ENCODE measurements at regions not wholly inside any gene's neighbourhood (a gene's known extent, or its start where the extent isn't known, plus 50 kb on each side); places are given as distances from the start of the nearest gene placed in this dataset.

DNA sequence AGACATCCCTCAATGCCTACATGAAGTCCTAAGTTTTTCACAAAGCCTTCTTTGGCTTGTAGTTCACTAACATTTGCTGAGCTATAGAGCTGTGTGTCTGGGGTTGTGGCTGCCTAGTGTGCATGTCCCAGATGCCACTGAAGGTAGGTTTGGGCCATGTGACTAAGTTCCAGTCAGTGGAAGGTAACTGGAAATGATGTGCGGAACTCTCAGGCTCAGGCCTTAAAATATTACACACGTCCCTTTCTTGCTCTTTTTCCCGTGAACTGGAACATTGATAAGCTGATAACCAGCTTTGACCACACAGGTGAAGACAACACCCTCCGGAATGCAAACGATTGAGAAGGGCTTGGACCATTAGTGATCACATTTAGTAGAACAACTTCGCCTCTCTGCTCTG is 358.1 kb downstream of the GATA3 start:
- BruUV-seq (replicated peaks), result no TSS peak
- no peaks in the 10 kb centered on the region for H3K79me2 ChIP-seq (ENCODE audit: control insufficient read depth, insufficient read depth, low read length)
- ChIA-PET RAD21 (ENCODE audit: unreplicated experiment) (no interaction called here), CTCF (no interaction called here), POLR2A (no interaction called here), SMC1A (ENCODE audit: uncharacterized antibody, unreplicated experiment) (no interaction called here)
- H3K4me3 ChIP-seq, result no peak overlapping the region
- no peaks in the 10 kb centered on the region for H3K27me3 ChIP-seq (replicated peaks in 1 of 2; ENCODE audit: control insufficient read depth in 2 of 2, insufficient read depth in 2 of 2, low read length in 1 of 2)
- no peak overlapping the region for H3K4me2 ChIP-seq (ENCODE audit: control insufficient read depth, insufficient read depth)
- H2AFZ ChIP-seq (ENCODE audit: control insufficient read depth, low read depth, low read length), result no peak overlapping the region
- H4K20me1 ChIP-seq (ENCODE audit: control insufficient read depth, insufficient read depth), result no peaks in the 10 kb centered on the region
- DNase-seq (ENCODE audit: low read depth, low spot score) (no peak), FAIRE-seq (no peak), ATAC-seq (no peak)
- no peaks in the 10 kb centered on the region for H3K4me1 ChIP-seq (ENCODE audit: control insufficient read depth, insufficient read depth, low read length)
- H3K36me3 ChIP-seq (ENCODE audit: control insufficient read depth in 2 of 2, insufficient read depth in 2 of 2, low read length in 1 of 2), result no peaks in the 10 kb centered on the region
- no peak overlapping the region for H3K27ac ChIP-seq (ENCODE audit: control insufficient read depth, insufficient read depth)
- no peaks in the 10 kb centered on the region for H3K9me3 ChIP-seq (replicated peaks; ENCODE audit: control insufficient read depth, insufficient read depth, low read length)
- intact Hi-C loops (cut with micrococcal nuclease; ENCODE audit: unreplicated experiment), result no loop called here
- in situ Hi-C loops (cut with MboI), result no loop called here
- H3K9ac ChIP-seq (ENCODE audit: control insufficient read depth, insufficient read depth, low read length), result no peak overlapping the region
- no peak for TF ChIP-seq GABPA (IDR thresholded peaks at IDR 0.05; ENCODE audit: low read depth)
- TF ChIP-seq BCL11A (IDR thresholded peaks at IDR 0.05; ENCODE audit: low read depth, low read length), result no peak
- no peak for TF ChIP-seq STAT1 (conservative IDR thresholded peaks at IDR 0.05)
- no peak for TF ChIP-seq SREBF2 (IDR thresholded peaks at IDR 0.05; ENCODE audit: low read length)
- no peak for TF ChIP-seq KLF5 (IDR thresholded peaks at IDR 0.05; ENCODE audit: partially characterized antibody)
- TF ChIP-seq BRCA1 (IDR thresholded peaks at IDR 0.05; ENCODE audit: low read depth, low read length), result no peak
- TF ChIP-seq, protein P1, sequence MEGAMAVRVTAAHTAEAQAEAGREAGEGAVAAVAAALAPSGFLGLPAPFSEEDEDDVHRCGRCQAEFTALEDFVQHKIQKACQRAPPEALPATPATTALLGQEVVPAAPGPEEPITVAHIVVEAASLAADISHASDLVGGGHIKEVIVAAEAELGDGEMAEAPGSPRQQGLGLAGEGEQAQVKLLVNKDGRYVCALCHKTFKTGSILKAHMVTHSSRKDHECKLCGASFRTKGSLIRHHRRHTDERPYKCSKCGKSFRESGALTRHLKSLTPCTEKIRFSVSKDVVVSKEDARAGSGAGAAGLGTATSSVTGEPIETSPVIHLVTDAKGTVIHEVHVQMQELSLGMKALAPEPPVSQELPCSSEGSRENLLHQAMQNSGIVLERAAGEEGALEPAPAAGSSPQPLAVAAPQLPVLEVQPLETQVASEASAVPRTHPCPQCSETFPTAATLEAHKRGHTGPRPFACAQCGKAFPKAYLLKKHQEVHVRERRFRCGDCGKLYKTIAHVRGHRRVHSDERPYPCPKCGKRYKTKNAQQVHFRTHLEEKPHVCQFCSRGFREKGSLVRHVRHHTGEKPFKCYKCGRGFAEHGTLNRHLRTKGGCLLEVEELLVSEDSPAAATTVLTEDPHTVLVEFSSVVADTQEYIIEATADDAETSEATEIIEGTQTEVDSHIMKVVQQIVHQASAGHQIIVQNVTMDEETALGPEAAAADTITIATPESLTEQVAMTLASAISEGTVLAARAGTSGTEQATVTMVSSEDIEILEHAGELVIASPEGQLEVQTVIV (IDR thresholded peaks at IDR 0.05; ENCODE audit: borderline replicate concordance, partially characterized antibody), result no peak
- no peak for TF ChIP-seq SIX5 (IDR thresholded peaks at IDR 0.05; ENCODE audit: low read depth, low read length, severe bottlenecking)
- TF ChIP-seq, protein P2, sequence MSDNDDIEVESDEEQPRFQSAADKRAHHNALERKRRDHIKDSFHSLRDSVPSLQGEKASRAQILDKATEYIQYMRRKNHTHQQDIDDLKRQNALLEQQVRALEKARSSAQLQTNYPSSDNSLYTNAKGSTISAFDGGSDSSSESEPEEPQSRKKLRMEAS (IDR thresholded peaks at IDR 0.05; ENCODE audit: low read depth, low read length), result no peak
- no peak for TF ChIP-seq POLR2A (IDR thresholded peaks at IDR 0.05; ENCODE audit: low read depth, low read length)
- TF ChIP-seq, protein P3, sequence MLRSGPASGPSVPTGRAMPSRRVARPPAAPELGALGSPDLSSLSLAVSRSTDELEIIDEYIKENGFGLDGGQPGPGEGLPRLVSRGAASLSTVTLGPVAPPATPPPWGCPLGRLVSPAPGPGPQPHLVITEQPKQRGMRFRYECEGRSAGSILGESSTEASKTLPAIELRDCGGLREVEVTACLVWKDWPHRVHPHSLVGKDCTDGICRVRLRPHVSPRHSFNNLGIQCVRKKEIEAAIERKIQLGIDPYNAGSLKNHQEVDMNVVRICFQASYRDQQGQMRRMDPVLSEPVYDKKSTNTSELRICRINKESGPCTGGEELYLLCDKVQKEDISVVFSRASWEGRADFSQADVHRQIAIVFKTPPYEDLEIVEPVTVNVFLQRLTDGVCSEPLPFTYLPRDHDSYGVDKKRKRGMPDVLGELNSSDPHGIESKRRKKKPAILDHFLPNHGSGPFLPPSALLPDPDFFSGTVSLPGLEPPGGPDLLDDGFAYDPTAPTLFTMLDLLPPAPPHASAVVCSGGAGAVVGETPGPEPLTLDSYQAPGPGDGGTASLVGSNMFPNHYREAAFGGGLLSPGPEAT (IDR thresholded peaks at IDR 0.05; ENCODE audit: low read depth), result no peak
- TF ChIP-seq MXI1 (IDR thresholded peaks at IDR 0.05; ENCODE audit: low read depth, low read length), result no peak
- TF ChIP-seq, protein P4, sequence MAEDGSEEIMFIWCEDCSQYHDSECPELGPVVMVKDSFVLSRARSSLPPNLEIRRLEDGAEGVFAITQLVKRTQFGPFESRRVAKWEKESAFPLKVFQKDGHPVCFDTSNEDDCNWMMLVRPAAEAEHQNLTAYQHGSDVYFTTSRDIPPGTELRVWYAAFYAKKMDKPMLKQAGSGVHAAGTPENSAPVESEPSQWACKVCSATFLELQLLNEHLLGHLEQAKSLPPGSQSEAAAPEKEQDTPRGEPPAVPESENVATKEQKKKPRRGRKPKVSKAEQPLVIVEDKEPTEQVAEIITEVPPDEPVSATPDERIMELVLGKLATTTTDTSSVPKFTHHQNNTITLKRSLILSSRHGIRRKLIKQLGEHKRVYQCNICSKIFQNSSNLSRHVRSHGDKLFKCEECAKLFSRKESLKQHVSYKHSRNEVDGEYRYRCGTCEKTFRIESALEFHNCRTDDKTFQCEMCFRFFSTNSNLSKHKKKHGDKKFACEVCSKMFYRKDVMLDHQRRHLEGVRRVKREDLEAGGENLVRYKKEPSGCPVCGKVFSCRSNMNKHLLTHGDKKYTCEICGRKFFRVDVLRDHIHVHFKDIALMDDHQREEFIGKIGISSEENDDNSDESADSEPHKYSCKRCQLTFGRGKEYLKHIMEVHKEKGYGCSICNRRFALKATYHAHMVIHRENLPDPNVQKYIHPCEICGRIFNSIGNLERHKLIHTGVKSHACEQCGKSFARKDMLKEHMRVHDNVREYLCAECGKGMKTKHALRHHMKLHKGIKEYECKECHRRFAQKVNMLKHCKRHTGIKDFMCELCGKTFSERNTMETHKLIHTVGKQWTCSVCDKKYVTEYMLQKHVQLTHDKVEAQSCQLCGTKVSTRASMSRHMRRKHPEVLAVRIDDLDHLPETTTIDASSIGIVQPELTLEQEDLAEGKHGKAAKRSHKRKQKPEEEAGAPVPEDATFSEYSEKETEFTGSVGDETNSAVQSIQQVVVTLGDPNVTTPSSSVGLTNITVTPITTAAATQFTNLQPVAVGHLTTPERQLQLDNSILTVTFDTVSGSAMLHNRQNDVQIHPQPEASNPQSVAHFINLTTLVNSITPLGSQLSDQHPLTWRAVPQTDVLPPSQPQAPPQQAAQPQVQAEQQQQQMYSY (CRISPR knock-in tag; IDR thresholded peaks at IDR 0.05), result no peak
- no peak for TF ChIP-seq ZNF274 (IDR thresholded peaks at IDR 0.05; ENCODE audit: insufficient read depth, insufficient read length)
- 53% methylated on average over 6 of the region's 6 CpGs for WGBS (ENCODE audit: insufficient coverage, insufficient replicate concordance, low lambda C conversion rate, missing lambda C conversion rate)
